Frontal cortex (tissue), 3 donors: ENCODE measurements at regions not wholly inside any gene's neighbourhood (a gene's known extent, or its start where the extent isn't known, plus 50 kb on each side); places are given as distances from the start of the nearest gene placed in this dataset.
"Not testable (repeated sequence)": the region's sequence is repeated elsewhere in the genome, so short reads cannot be mapped to it uniquely, and the experiment has no call there.

ENCODE experiments used
- DNase-seq, 2 donors: peaks; one replicate each; pipeline ENCODE4 v3.0.0; 2012; ENCODE audit warnings: low spot score in 2 of 2
- FAIRE-seq: peaks from 2 replicates; lab custom pipeline; 2012; peaks lifted over from hg19 to GRCh38; lab: Jason Lieb, UNC
- donor health status: control.
- donor health status: control.
- donor health status: control.

DNA sequence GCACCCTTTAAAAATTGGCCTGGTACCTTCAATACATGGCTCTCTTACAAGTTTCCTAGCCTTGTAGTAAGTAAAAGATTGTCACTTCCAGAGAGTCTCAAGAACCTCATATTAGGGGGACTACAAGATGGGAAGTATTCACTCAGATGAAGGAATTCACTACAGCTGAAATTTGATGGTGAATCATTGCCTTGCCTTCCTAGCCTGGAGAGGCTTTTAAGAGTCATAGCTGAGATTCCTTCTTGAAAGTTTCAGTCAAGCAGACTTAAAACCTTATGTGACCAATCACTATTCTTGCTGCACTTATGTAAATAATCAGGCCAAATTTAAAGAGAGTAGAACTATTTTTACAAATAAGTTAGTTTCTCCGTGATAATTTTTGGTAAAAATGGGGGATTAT, 451.6 kb downstream of the TRHDE start:
- no peak for DNase-seq

DNA sequence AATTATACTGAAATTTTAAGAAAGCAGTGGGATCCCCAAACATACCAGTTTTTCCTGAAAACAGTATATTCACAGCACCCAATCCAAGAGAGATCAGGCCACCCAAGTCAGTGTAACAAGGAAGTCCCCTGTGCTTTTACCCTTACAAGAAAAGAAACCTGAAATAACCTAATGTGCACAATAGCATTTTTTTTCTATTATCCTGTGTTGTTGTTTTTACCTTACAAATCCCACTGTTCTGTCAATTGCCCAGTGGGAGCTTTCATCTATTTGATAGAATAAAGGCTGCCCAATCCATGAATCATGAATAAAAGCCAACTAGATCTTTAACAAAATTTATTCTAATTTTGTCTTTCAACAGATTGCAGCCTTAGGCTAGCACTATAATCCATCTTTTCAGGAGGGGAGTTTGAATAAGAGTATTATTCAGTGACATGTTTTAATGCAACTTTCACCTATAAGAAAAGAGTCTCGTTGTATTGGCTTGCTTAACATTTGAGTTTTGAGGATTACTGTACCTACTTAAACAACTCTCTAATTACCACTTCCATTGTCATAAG, 457.4 kb downstream of the TRHDE start:
- no peak for FAIRE-seq

More for the DNA sequence above, 451.6 kb downstream of the TRHDE start:
- FAIRE-seq: no peak

DNA sequence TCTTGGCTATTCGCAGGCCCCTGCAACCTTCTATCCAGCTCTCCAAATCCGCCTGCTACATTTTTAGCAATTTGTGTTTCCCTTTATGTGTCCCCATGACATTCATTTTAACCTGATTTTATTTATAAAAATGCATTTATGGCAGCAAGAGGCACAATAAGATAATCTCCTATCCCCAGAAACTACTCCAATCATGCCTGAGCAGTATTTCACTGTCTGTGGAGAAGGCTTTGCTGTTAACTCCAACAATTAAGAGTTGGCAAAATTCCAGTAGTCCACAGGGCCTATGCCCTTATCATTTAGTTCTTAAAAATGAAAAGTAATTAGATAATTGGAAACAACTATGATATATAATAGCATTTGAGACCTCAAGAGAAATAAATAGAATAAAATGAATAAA, 462.4 kb downstream of the TRHDE start:
- no peak for DNase-seq
- FAIRE-seq: no peak

More for the DNA sequence above, 457.4 kb downstream of the TRHDE start:
- no peak for DNase-seq

DNA sequence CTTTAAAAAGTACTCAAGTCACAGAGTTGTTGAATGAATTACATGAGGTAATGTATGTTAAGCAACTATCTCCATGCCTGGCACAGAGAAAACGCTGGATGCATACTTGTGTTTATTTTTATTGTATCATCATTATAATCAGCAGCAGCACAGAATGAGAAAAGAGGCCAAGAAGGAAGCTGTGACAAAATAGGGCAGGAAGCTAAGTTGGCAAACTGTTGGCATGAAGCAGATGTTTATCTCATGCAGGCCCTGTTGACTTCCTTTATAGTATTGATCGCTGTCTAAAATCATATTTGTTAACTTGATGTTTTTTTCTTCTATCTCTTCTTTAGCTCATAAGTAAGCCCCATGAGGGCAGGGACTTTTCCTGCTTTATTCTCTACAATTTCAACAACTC, 466.6 kb downstream of the TRHDE start:
- DNase-seq (no peak), FAIRE-seq (no peak)

DNA sequence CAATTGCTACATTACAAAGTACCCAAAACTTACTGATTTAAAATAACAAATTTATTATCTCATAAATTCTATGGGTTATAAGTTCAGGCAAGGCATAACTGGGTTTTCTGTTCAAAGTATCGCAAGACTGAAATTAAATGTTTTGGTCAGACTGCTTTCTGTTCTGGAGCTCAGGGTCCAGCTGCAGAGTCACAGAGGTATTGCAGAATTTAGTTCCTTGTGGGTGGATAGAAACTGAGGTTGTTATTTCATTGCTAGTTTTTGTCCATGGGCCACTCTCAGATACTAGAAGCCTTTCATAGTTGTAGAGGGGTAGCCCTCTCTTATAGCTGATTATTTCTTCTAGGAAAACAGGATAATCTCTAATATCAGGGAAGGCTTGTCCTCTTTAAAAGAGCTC, 467.9 kb downstream of the TRHDE start:
- FAIRE-seq: no peak
- no peak for DNase-seq

DNA sequence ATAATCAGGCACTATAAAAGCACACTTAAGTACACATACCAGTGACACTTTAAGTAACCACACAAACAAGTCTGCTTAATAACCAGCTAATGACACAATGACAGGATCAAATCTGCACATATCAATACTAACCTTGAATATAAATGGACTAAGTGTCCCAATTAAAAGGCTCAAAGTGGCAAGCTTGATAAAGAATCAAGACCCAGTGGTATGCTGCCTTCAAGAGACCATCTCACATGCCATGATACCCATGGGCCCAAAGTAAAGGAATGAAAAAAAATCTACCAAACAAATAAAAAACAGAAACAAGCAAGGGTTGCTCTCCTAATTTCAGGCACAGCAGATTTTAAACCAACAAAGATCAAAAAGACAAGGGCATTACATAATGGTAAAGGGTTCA, 470.4 kb downstream of the TRHDE start:
- FAIRE-seq (no peak), DNase-seq (no peak)

DNA sequence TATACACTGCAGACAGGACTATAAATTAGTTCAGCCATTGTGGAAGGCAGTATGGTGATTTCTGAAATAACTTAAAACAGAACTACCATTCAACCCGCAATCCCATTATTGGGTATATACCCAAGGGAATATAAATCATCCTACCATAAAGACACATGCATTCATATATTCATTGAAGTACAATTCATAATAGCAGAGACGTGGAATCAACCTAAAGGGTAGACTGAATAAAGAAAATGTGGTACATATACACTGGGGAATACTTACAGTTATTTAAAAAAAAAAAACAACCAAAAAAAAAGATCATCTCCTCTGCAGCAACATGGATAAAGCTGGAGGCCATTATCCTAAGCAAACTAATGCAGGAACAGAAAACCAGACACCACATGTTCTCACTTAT, 473.9 kb downstream of the TRHDE start:
- FAIRE-seq: no peak
- DNase-seq: no peak

DNA sequence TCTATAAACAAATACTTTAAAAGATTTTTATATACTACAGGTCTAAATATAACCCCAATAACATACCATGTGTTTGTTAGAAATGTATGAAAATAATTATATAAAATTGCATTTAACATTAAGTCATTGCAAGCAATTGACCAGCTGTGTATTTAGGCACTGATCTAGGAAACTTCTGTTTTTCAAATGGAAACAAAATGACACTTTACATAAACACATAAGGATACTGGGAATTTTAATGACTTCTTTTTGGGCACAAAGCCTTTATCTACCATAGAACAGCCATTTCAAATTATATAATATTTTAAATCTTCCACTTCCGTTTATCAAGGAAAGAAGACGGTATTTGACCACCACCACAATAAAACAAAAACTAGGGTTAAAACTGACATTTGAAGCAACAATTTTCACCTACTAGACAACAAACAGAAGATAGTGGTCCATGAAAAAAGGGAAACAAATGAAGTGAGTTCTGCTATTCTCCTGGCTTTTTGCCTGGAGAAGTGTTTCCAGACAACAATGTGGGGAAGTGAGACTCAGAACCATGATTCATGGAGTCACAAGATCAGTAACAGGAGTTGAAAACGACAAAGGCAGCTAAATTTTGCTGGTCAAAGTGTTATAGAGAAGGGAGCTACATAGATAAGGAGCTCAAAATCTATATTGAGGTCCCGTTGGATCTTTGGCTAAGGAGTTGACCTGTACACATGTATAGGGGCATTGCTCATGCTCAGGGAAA, 475.1 kb downstream of the TRHDE start:
- DNase-seq: no peak
- FAIRE-seq: no peak

DNA sequence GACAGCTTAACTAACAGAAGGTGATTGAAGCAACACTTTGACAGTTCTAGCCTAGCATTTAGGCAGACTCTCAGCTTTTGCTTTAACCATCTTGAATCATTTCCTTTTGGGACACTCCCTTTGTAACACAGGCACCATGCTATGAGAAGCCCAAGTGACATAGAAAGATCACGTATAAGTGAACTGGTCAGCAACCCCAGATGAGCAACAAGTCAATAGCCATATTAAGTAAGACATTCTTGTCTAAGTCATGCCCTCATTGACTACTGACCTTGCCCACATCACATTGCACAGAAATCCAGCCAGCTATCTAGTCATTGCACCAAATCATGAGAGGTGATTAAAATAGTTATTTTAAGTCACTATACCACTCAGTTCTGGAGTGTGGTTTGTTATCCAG, 476.8 kb downstream of the TRHDE start:
- FAIRE-seq (no peak), DNase-seq (no peak)

DNA sequence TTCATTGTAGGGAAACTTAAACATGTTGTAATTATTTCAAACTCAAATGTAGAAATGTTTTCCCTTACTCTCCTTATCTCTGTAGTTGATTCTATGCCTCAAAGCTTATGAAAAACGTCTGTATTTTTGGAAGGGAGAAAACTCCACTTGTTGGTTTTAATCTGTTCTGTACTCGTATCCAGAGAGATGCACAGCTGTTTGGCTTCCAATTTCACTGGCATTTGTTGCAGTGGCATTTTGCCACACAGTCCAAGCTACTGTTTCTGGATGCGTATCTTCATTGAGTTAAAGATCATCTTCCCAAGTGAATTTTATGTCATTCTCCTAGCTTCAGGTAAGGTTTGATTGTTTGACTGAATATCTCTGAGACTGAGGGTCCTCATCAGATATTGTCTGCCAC, 481.4 kb downstream of the TRHDE start:
- no peak for FAIRE-seq
- DNase-seq: no peak

DNA sequence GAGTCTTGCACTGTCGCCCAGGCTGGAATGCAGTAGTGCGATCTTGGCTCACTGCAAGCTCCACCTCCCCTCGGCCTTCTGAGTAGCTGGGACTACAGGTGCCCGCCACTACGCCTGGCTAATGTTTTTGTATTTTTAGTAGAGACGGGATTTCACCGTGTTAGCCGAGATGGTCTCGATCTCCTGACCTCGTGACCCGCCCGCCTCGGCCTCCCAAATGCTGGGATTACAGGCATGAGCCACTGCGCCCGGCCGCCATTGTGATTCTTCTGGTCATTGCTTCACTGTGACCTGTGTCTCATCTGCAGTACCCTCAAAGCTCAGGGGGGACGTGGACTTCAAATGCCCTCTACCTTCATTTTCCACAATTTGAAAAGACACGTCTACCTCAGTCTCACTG, 481.9 kb downstream of the TRHDE start:
- not testable (repeated sequence) for DNase-seq, FAIRE-seq

DNA sequence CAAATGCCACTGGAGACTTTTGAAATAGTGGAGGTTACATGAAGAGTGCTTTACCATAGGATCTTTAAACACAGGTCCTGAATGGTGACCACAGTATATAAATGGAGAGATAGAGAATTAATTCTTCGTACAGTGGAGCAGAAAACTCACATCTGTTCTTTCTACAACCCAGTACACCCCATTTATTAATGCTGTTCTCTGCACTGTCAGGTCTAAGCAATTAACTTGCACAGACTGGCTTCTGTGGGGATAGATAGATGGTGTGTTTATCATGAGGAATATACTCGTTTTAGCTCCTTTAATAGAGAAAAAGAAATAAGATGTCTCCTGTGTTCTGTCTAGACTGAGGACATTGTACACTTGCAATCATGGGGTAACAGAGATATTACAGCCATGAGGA, 494.3 kb downstream of the TRHDE start:
- no peak for FAIRE-seq
- DNase-seq: no peak

DNA sequence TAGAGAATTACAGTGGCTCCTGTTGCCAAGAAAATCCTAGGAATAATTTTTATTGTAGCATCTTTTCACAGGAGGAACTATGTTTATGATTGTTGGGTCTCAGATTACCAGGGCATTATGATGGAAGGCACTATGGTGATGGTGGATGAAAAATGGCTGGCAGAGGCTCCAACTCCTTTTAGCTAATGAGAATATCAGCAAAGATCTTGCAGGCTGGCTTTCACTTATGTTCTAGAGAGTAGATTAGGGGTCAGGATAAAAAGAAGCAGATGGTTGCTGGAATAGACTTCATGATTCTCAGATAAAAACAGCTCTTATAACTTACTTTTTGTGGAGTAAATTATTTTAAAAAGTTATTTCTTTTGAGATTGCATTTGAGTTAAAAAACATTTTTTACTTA, 501.9 kb downstream of the TRHDE start:
- no peak for FAIRE-seq

DNA sequence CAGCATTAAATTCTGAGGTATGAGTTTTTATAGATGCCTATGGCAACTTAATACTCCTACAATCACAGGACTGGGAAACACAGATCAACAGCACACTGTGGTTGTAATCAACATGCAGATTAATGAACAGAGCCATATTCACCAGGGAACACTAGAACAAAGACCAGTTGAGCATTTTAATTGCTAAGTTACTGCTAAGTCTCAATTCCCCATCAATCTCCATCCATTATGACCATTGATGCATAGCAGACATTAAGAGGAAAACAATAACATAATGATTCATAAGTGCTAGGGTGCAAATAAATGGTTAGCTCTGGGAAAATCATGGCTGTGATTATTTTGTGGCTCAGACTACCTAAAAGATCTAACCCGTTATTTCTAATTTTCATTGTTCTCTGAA, 505.6 kb downstream of the TRHDE start:
- no peak for FAIRE-seq
- no peak for DNase-seq

More for the DNA sequence above, 501.9 kb downstream of the TRHDE start:
- no peak for DNase-seq

DNA sequence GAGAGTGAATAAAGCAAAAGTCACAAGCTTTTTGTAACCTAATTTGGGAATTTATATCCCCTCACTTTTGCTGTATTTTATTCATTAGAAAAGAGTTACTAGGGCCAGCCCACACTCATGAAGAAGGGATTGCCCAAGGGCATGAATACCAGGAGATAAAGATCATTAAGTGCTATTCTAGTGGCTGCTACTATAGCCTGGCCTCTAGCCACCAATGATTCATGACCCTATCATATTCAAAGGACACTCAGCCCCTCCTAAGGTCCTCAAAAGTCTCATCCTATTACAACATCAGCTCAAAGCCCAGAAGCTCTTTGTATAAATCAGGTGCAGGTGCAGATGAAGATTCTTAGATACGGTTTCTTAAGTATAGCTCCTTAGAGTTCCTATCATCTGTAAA, 518.1 kb downstream of the TRHDE start:
- DNase-seq (no peak), FAIRE-seq (no peak)

DNA sequence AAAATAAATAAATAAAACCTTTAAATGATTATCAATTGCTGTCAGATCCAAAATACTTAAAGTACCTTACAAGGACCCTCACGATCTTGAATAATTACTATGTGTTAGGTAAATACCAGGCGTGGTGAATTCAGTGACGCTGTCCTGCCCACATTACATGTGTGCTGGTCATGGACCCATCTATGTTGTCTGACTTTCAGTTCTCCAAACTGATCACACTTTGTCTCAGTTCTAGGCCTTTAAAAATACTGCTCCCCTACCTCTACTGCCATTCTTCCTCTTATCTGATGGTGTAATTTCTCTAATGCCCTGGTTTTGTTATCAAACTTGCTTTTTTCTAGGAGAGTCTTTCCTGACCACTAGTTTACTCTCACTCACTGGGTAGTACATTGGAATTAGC, 520.7 kb downstream of the TRHDE start:
- DNase-seq (no peak), FAIRE-seq (no peak)

DNA sequence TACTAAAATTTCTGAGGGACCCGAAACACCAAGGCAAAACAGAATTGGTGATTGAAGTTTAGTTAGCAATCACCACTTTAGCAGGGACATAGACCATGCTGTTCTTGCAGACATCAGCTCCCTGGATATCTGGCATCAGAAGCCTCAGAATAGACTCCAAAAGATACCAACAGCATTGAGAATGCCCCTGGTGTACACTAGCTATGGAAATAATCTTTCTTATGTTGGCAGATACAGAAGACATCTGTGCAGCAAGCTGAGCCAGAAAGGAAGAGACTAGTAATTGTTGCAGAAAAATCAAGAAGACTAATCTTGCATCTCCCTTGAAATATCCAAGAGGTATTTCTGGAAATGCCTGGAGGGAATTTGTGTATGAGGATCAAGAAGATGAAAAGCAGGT, 521.6 kb downstream of the TRHDE start:
- DNase-seq (no peak), FAIRE-seq (no peak)

DNA sequence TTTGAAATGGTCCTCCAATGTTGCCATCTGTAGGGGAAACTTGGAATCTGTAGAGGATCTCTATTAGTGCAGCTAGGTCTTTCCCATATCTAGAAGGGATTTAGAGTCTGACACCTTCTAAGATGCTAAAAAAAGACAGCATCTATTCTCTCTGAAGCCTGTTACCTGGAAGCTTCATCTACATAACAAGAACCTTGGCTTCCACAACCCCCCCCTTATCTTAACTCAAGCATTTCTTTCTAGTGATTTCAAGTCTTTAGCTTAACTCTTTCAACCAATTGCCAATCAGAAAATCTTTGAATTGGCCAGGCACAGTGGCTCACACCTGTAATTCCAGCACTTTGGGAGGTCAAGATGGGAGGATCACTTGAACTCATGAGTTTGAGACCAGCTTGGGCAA, 543.3 kb downstream of the TRHDE start:
- FAIRE-seq (no peak), DNase-seq (no peak)

DNA sequence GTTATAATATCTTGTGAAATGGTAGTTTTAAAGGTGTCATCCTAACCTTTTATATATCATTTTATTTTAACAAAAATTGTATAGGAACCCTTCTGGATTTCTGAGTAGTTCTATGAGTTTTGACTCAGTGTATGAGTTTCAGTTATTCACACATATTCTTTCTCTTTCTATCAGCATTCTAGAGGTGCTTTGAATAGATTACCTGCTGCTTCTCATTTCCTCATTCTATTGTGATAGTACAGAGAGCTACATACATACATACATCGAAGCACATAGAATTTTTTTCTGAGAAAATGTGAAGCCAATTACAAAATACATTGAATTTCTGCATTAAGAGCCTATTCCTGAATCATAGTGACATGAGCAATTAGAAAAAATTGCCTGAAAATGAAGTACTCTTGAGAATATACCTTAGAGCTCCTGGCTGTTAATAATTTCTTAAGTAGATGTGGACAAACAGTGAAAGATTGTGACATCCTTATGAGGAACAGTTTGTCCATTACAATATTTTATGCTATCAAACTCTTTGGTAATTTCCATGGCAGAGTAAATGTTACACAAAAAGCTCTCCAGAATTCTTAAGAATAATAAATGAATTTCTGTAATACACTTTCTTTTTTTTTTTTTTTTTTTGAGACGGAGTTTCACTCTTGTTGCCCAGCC, 556.6 kb downstream of the TRHDE start:
- DNase-seq: no peak
- FAIRE-seq: no peak

DNA sequence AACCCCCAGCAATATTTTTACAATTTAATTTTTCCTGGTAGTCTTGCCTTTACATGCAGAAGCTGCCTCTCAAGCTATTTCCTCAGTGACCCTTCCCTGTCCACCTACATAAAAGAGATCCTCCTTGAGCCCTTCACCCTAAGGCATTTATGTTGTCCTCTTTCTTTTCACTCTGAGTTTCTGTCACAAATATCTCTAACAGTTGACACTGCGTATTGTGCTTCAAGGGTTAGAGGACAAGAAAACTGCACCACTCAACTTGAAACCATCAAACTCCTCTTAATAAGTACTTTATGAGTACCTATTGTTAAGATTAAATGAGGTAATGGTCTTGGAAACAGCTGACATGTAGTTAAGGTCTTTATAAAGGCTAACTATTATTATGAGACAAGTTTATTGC, 557.7 kb downstream of the TRHDE start:
- DNase-seq (no peak), FAIRE-seq (no peak)

DNA sequence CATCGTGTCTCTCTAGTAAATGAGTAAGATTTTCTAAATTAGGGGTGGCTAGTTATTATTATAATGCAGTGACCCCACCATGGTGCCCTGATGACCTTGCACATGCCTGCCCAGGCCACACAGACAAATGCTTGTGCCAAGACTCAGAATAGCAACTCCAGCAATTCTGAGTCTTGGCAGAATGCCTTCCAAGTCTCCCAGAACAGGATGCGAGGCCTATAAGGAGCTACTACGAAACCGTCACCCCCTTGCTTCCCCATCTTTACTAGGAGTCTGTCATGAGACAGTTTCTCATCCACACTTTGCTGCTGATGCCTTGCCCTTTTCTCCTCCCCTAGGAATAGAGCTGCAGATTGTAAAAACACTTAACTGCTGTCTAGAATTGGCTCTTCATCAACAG, 559.9 kb downstream of the TRHDE start:
- FAIRE-seq: no peak
- DNase-seq: no peak

DNA sequence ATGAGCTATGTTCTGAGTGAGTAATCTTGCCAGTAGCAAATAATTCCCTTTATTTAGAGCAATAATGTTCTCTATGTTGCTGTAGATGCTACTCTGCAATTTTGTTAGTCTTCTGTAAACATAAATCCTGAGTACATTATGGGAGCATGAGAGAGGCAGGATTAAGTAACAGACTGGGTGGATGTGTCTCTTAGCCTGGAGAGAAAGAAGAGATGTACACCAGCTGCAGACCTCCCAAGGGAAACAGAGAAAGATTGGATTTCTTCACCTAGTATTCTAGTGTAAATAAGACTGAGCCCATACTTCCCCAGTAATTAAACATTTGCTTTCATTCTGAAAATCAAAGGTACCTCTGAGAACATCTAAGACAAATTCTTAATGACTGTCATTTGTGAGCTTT, 564.0 kb downstream of the TRHDE start:
- DNase-seq (no peak), FAIRE-seq (no peak)
